ENCODE measurements at regions not wholly inside any gene's neighbourhood (a gene's known extent, or its start where the extent isn't known, plus 50 kb on each side); places are given as distances from the start of the nearest gene placed in this dataset.

DNA sequence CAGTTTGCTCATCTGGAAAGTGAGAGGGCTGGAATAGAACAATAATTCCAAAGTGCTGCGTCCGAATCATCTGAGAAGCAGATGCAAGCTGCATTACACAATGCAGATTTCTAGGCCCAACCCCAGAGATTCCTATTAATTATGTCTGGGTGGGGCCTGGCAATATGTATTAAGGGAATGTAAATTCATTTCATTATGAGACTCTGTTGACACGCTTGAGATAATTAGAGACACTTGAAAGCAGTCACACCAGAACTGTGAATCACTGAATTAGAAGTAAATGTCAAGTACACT, 54.7 kb upstream of the HK2 start:
- TF ChIP-seq, protein P1, sequence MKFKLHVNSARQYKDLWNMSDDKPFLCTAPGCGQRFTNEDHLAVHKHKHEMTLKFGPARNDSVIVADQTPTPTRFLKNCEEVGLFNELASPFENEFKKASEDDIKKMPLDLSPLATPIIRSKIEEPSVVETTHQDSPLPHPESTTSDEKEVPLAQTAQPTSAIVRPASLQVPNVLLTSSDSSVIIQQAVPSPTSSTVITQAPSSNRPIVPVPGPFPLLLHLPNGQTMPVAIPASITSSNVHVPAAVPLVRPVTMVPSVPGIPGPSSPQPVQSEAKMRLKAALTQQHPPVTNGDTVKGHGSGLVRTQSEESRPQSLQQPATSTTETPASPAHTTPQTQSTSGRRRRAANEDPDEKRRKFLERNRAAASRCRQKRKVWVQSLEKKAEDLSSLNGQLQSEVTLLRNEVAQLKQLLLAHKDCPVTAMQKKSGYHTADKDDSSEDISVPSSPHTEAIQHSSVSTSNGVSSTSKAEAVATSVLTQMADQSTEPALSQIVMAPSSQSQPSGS (tag by site-specific recombination; IDR thresholded peaks at IDR 0.05; ENCODE audit: low read depth), result no peak
- TF ChIP-seq CTCF (tag by site-specific recombination; IDR thresholded peaks at IDR 0.05) (no peak), ZNF274 (IDR thresholded peaks at IDR 0.05; ENCODE audit: low read length) (no peak), ZNF274 (tag by site-specific recombination; IDR thresholded peaks at IDR 0.05; ENCODE audit: borderline replicate concordance) (no peak)

All from HEK293 (cell line).